GM12878 (cell line): ENCODE measurements at regions not wholly inside any gene's neighbourhood (a gene's known extent, or its start where the extent isn't known, plus 50 kb on each side); places are given as distances from the start of the nearest gene placed in this dataset.

Experiments
- ATAC-seq: fragments of 200-7000 bp; cut with Tn5 transposase; 3 replicates; pipeline ENCODE4 v1.9.1; 2020; ENCODE audit warnings: mild to moderate bottlenecking, moderate library complexity
- BruUV-seq: library from RNA; stranded (reverse); fragments of 400-500 nt; replicated peaks from 2 replicates; lab custom pipeline; 2021; lab: Mats Ljungman, UMichigan
- CTCF ChIA-PET: fragments of 300-600 bp; sonication (Branson Sonifier 250); formaldehyde crosslinking; extraction: SDS; loops from one replicate; lab custom pipeline; 2021; ENCODE audit warnings: inconsistent platforms; lab: Yijun Ruan, JAX
- POLR2A ChIA-PET: fragments of 350-600 bp; formaldehyde crosslinking; extraction: SDS; loops from one replicate; lab custom pipeline; 2021; ENCODE audit warnings: inconsistent platforms; lab: Charles Lee
- RAD21 ChIA-PET: fragments of 300-600 bp; sonication (Branson Sonifier 250); formaldehyde crosslinking; loops from one replicate; lab custom pipeline; 2023; ENCODE audit warnings: antibody characterized with exemption; ENCODE audit not compliant: unreplicated experiment; lab: Charles Lee
- SMC1A ChIA-PET: fragments of 300-600 bp; sonication (Branson Sonifier 250); formaldehyde crosslinking; loops from one replicate; lab custom pipeline; 2023; ENCODE audit not compliant: unreplicated experiment, uncharacterized antibody; lab: Charles Lee
- DNase-seq: peaks from one replicate; pipeline ENCODE4 v3.0.0-alpha.2; 2011; ENCODE audit warnings: low read depth, low spot score
- FAIRE-seq: peaks from 3 replicates; lab custom pipeline; 2011; peaks lifted over from hg19 to GRCh38; lab: Jason Lieb, UNC
- H2AFZ ChIP-seq: 2 replicates; pipeline ENCODE4 v1.6.0; 2011; ENCODE audit warnings: low read depth, low read length, control low read depth; ENCODE audit not compliant: control insufficient read depth
- H3K27ac ChIP-seq: 2 replicates; pipeline ENCODE4 v1.5.1; 2011; ENCODE audit warnings: control low read depth; ENCODE audit not compliant: control insufficient read depth, insufficient read depth
- H3K27me3 ChIP-seq, 2 experiments: replicated peaks in 1 of 2; 2 replicates each; pipeline versions ENCODE4 v1.6.0 to v1.6.1; 2011; ENCODE audit warnings: low read length in 1 of 2; ENCODE audit not compliant: control insufficient read depth in 2 of 2, insufficient read depth in 2 of 2
- H3K36me3 ChIP-seq, 2 experiments: 2 replicates each; pipeline ENCODE4 v1.5.1; 2011; ENCODE audit warnings: low read length in 1 of 2; ENCODE audit not compliant: control insufficient read depth in 2 of 2, insufficient read depth in 2 of 2
- H3K4me1 ChIP-seq: 2 replicates; pipeline ENCODE4 v1.6.1; 2011; ENCODE audit warnings: mild to moderate bottlenecking, low read length, moderate library complexity, mixed read lengths; ENCODE audit not compliant: control insufficient read depth, insufficient read depth
- H3K4me2 ChIP-seq: 2 replicates; pipeline ENCODE4 v1.6.0; 2011; ENCODE audit warnings: control low read depth; ENCODE audit not compliant: control insufficient read depth, insufficient read depth
- H3K4me3 ChIP-seq: fragments of 200-600 bp; sonication (generic); 2 replicates; pipeline ENCODE4 v1.5.1; 2016
- H3K79me2 ChIP-seq: 2 replicates; pipeline ENCODE4 v1.6.0; 2011; ENCODE audit warnings: low read length; ENCODE audit not compliant: control insufficient read depth, insufficient read depth
- H3K9ac ChIP-seq: 2 replicates; pipeline ENCODE4 v1.8.0; 2011; ENCODE audit warnings: low read length, control low read depth, mixed read lengths; ENCODE audit not compliant: control insufficient read depth, insufficient read depth
- H3K9me3 ChIP-seq: replicated peaks from 3 replicates; pipeline ENCODE4 v1.5.1; 2011; ENCODE audit warnings: mild to moderate bottlenecking, low read length; ENCODE audit not compliant: control insufficient read depth, insufficient read depth
- H4K20me1 ChIP-seq: 2 replicates; pipeline ENCODE4 v1.6.0; 2011; ENCODE audit not compliant: control insufficient read depth, insufficient read depth
- BCL11A ChIP-seq: IDR thresholded peaks from 2 replicates; pipeline ENCODE4 v1.6.1; 2011; ENCODE audit warnings: low read depth, low read length
- CHD4 ChIP-seq: fragments of 200-600 bp; sonication (generic); IDR thresholded peaks from 2 replicates; pipeline ENCODE4 v1.6.1; 2016; ENCODE audit warnings: mild to moderate bottlenecking
- HDAC2 ChIP-seq: fragments of 200-600 bp; sonication (generic); IDR thresholded peaks from 2 replicates; pipeline ENCODE4 v1.6.1; 2017
- IRF4 ChIP-seq: IDR thresholded peaks from 2 replicates; pipeline ENCODE4 v1.6.1; 2011; ENCODE audit warnings: low read depth, low read length
- RUNX3 ChIP-seq: IDR thresholded peaks from 2 replicates; pipeline ENCODE4 v1.6.1; 2012; ENCODE audit warnings: low read length, inconsistent platforms
- TAF1 ChIP-seq: IDR thresholded peaks from 2 replicates; pipeline ENCODE4 v1.6.1; 2011; ENCODE audit warnings: mild to moderate bottlenecking, low read depth, low read length, borderline replicate concordance
- ZZZ3 ChIP-seq: IDR thresholded peaks from 2 replicates; pipeline ENCODE4 v1.6.1; 2011; ENCODE audit warnings: low read depth; ENCODE audit not compliant: control insufficient read depth, insufficient read length
- WGBS: methylation state at CpG from one replicate; pipeline ENCODE4 v1.1.6; 2016; ENCODE audit warnings: low lambda C conversion rate; ENCODE audit not compliant: insufficient replicate concordance, insufficient coverage; ENCODE audit errors: missing lambda C conversion rate; 5-methylcytosine and 5-hydroxymethylcytosine counted together
- in situ Hi-C: fragments of 300-500 bp; cut with MboI; formaldehyde crosslinking; loops from 9 replicates; pipeline ENCODE4 v1.14.3; 2018; ENCODE audit warnings: mixed read lengths
- intact Hi-C: fragments of 100-400 bp; cut with micrococcal nuclease; formaldehyde crosslinking; loops from one replicate; pipeline ENCODE4 v1.14.2; 2022; ENCODE audit not compliant: unreplicated experiment
- TF ChIP-seq, protein P1 (sequence below): fragments of 450-650 bp; formaldehyde crosslinking; IDR thresholded peaks from 2 replicates; pipeline ENCODE4 v1.5.0; 2022; ENCODE audit warnings: mild to moderate bottlenecking, missing genetic modification characterization
- TF ChIP-seq, protein P2 (sequence below): IDR thresholded peaks from 2 replicates; pipeline ENCODE4 v1.6.1; 2011; ENCODE audit warnings: mild to moderate bottlenecking, low read depth, low read length, moderate library complexity; ENCODE audit not compliant: insufficient replicate concordance

DNA sequence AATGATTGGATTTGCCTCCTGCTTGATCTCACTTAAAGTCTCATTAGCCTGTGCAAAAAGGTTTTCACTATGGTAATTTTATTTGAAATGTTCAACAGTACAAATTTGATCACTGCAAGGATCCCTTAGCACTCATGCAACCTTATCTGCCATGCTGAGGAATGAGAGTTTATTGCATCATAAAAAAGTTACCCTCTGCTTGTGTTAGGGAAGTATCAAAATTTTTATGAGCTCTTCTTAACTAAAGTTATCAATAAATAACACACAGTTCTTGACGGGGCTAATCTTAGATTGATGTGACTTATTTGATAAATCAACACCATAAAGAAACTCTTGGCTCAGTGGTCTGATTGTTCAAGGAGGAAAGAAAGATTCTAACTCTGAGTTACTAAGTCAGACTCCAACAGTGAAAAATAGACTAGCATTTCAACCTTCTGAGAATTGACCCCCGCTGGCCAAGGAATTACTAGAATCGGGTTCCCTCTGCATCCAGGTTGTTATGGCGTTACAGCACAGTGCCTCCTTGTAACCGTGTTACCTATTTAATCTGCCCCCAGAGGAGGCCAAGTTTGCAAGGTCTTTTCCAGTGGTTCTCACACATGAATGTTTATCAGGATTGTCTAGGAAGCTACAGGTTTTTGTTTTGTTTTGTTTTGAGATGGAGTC lies 259.7 kb downstream of the CDCA7 start:
- no peak for FAIRE-seq
- Histone ChIP-seq H3K79me2 (no peaks in the 10 kb centered on the region), H3K27ac (no peak overlapping the region), H3K4me2 (no peak overlapping the region), H3K36me3 (no peaks in the 10 kb centered on the region), H3K4me3 (no peak overlapping the region), H4K20me1 (no peaks in the 10 kb centered on the region; the same call in 1 of the 2 replicates), H2AFZ (no peak overlapping the region), H3K4me1 (no peaks in the 10 kb centered on the region), H3K27me3 (no peaks in the 10 kb centered on the region), H3K9ac (no peak overlapping the region), H3K9me3 (no peaks in the 10 kb centered on the region)
- ChIA-PET POLR2A (no interaction called here), SMC1A (no interaction called here), CTCF (interaction anchor here (1.0 kb wide), 1 partner anchor 727 kb away, joined by 3 read pairs; no protein-coding TSS in a partner anchor), RAD21 (no interaction called here)
- WGBS, result 39% methylated on average over 5 of the region's 5 CpGs
- in situ Hi-C loops (no loop called here), intact Hi-C loops (no loop called here)
- TF ChIP-seq RUNX3 (no peak), CHD4 (no peak), BCL11A (no peak)
- ATAC-seq, result no peak
- no TSS peak for BruUV-seq
- DNase-seq, result no peak

DNA sequence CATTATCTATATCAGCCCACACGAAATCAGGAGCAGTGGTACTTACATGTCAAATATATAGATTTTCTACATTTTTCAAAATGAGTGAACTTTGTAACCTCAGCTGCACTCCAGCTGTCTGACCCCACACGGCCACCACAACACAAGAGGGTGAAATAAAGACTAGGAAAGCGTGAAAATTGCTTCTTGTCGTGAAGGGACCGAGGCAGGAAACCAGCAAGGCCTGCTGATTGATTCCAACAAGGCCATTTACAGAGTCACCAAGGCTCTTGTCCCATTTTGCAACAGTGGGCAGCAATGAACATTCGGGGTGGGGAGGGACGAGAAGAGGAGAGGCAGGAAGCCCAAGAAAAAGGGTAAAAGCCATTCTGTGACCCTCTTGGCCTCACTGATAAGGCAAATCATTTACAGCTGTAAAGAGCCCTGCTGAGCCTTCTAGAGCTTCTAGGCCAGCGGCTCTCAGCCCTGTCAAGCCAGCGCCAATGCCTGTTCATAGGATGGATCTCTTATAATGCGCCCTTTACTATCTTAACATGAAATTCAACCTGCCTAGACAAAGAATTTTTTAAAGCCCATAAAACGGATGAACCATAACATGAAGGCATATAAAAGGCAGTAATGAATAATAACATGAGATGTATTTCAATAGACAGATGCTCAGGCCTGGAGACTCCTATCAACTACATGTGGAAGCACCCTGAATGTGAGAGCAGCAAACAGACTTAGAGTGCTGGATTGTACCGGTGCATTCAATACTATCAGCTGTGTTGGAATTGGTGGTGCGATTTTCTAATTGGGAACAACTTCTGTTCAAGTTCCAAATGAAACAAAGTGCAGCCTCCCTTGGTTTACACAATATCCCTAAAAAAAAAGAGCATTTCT lies 269.0 kb downstream of the CDCA7 start:
- Histone ChIP-seq H3K27me3 (no peaks in the 10 kb centered on the region; a peak in 3 of 4 replicates), H3K4me3 (no peak overlapping the region), H3K27ac (no peak overlapping the region), H3K9ac (no peak overlapping the region), H2AFZ (no peak overlapping the region), H3K36me3 (no peaks in the 10 kb centered on the region), H4K20me1 (no peaks in the 10 kb centered on the region), H3K9me3 (no peaks in the 10 kb centered on the region), H3K4me1 (no peaks in the 10 kb centered on the region), H3K79me2 (no peaks in the 10 kb centered on the region), H3K4me2 (no peak overlapping the region)
- SMC1A ChIA-PET, result no interaction called here
- no peak for DNase-seq
- RAD21 ChIA-PET, result no interaction called here
- BruUV-seq, result no TSS peak
- POLR2A ChIA-PET, result no interaction called here
- ATAC-seq, result no peak
- CTCF ChIA-PET, result no interaction called here
- intact Hi-C loops, result no loop called here
- 32% methylated on average over 13 of the region's 13 CpGs for WGBS
- no peak for FAIRE-seq
- in situ Hi-C loops, result no loop called here
- no peak for TF ChIP-seq HDAC2
- TF ChIP-seq, protein P1, sequence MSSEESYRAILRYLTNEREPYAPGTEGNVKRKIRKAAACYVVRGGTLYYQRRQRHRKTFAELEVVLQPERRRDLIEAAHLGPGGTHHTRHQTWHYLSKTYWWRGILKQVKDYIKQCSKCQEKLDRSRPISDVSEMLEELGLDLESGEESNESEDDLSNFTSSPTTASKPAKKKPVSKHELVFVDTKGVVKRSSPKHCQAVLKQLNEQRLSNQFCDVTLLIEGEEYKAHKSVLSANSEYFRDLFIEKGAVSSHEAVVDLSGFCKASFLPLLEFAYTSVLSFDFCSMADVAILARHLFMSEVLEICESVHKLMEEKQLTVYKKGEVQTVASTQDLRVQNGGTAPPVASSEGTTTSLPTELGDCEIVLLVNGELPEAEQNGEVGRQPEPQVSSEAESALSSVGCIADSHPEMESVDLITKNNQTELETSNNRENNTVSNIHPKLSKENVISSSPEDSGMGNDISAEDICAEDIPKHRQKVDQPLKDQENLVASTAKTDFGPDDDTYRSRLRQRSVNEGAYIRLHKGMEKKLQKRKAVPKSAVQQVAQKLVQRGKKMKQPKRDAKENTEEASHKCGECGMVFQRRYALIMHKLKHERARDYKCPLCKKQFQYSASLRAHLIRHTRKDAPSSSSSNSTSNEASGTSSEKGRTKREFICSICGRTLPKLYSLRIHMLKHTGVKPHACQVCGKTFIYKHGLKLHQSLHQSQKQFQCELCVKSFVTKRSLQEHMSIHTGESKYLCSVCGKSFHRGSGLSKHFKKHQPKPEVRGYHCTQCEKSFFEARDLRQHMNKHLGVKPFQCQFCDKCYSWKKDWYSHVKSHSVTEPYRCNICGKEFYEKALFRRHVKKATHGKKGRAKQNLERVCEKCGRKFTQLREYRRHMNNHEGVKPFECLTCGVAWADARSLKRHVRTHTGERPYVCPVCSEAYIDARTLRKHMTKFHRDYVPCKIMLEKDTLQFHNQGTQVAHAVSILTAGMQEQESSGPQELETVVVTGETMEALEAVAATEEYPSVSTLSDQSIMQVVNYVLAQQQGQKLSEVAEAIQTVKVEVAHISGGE (CRISPR knock-in tag), result no peak
- TF ChIP-seq IRF4, result no peak
- TF ChIP-seq ZZZ3, result no peak
- TF ChIP-seq, protein P2, sequence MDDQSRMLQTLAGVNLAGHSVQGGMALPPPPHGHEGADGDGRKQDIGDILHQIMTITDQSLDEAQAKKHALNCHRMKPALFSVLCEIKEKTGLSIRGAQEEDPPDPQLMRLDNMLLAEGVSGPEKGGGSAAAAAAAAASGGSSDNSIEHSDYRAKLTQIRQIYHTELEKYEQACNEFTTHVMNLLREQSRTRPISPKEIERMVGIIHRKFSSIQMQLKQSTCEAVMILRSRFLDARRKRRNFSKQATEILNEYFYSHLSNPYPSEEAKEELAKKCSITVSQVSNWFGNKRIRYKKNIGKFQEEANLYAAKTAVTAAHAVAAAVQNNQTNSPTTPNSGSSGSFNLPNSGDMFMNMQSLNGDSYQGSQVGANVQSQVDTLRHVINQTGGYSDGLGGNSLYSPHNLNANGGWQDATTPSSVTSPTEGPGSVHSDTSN, result no peak
- no peak for TF ChIP-seq TAF1
